ENCODE measurements at regions not wholly inside any gene's neighbourhood (a gene's known extent, or its start where the extent isn't known, plus 50 kb on each side); places are given as distances from the start of the nearest gene placed in this dataset.

DNA sequence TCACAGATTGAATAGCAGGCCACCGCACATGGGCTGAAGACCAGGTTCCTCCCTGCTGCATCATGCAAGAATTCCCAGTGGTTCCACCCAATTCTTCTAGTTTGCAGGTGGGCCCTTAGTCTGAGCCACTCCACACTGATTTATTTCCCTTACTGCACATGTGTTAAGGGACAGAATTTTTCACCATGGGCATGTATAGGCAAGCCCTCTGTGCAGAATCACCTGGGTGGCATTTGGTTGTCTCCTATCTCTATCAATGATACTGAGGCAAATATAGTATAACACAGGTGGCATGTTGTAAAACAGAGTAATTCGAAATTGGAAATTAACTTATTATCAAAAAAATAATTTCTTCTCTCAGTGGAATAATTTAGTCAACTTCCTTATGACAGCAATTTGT, 1892.4 kb downstream of the NCAM2 start (continued):
- TF ChIP-seq NFIC (IDR thresholded peaks at IDR 0.05; ENCODE audit: low read depth, low read length) (no peak), ZBED1 (IDR thresholded peaks at IDR 0.05; ENCODE audit: borderline replicate concordance) (no peak), EP300 (IDR thresholded peaks at IDR 0.05; ENCODE audit: borderline replicate concordance in 1 of 2, control insufficient read depth in 1 of 2, low read depth in 2 of 2, low read length in 2 of 2) (no peak), PML (IDR thresholded peaks at IDR 0.05; ENCODE audit: low read length) (no peak)
- TF ChIP-seq, protein P1, sequence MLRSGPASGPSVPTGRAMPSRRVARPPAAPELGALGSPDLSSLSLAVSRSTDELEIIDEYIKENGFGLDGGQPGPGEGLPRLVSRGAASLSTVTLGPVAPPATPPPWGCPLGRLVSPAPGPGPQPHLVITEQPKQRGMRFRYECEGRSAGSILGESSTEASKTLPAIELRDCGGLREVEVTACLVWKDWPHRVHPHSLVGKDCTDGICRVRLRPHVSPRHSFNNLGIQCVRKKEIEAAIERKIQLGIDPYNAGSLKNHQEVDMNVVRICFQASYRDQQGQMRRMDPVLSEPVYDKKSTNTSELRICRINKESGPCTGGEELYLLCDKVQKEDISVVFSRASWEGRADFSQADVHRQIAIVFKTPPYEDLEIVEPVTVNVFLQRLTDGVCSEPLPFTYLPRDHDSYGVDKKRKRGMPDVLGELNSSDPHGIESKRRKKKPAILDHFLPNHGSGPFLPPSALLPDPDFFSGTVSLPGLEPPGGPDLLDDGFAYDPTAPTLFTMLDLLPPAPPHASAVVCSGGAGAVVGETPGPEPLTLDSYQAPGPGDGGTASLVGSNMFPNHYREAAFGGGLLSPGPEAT (IDR thresholded peaks at IDR 0.05; ENCODE audit: low read depth): no peak

DNA sequence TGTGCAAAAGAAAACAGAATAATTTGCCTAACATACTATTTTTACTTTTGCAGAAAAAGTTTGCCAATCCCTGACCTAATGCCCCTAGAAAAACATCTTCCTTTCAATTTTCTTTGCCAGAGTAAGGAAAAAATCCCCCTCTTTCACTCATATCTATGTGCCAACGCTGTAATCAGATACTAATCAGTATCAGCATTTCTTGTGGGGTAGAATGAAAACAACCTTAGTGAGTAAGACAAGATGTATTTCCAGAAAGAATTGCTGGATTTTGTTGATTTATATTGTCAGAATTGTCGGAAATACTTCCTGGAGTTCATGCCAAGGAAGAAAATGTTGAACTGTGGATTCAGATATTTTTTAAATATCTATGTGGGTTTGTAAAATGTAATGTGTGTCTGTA, 1893.8 kb downstream of the NCAM2 start:
- Histone ChIP-seq H3K79me2 (ENCODE audit: control insufficient read depth, insufficient read depth, low read length) (no peaks in the 10 kb centered on the region), H3K36me3 (ENCODE audit: control insufficient read depth in 2 of 2, insufficient read depth in 2 of 2, low read length in 1 of 2) (no peaks in the 10 kb centered on the region), H3K27me3 (replicated peaks in 1 of 2; ENCODE audit: control insufficient read depth in 2 of 2, insufficient read depth in 2 of 2, low read length in 1 of 2) (no peaks in the 10 kb centered on the region), H3K4me3 (no peak overlapping the region), H3K4me1 (ENCODE audit: control insufficient read depth, insufficient read depth, low read length) (no peaks in the 10 kb centered on the region), H2AFZ (ENCODE audit: control insufficient read depth, low read depth, low read length) (no peak overlapping the region), H3K9me3 (replicated peaks; ENCODE audit: control insufficient read depth, insufficient read depth, low read length) (no peaks in the 10 kb centered on the region), H3K27ac (ENCODE audit: control insufficient read depth, insufficient read depth) (no peak overlapping the region), H4K20me1 (ENCODE audit: control insufficient read depth, insufficient read depth) (no peaks in the 10 kb centered on the region), H3K9ac (ENCODE audit: control insufficient read depth, insufficient read depth, low read length) (no peak overlapping the region), H3K4me2 (ENCODE audit: control insufficient read depth, insufficient read depth) (no peak overlapping the region)
- intact Hi-C loops (cut with micrococcal nuclease; ENCODE audit: unreplicated experiment): no loop called here
- DNase-seq (ENCODE audit: low read depth, low spot score) (no peak), ATAC-seq (no peak), FAIRE-seq (no peak)
- WGBS (ENCODE audit: insufficient coverage, insufficient replicate concordance, low lambda C conversion rate, missing lambda C conversion rate): 5% methylated on average over 2 of the region's 2 CpGs
- ChIA-PET POLR2A (no interaction called here), SMC1A (ENCODE audit: uncharacterized antibody, unreplicated experiment) (no interaction called here), CTCF (no interaction called here), RAD21 (ENCODE audit: unreplicated experiment) (no interaction called here)
- in situ Hi-C loops (cut with MboI): no loop called here
- no TSS peak for BruUV-seq (replicated peaks)
- TF ChIP-seq ZNF217 (IDR thresholded peaks at IDR 0.05) (no peak), NRF1 (conservative IDR thresholded peaks at IDR 0.05; ENCODE audit: low read depth, low read length) (no peak), FOXK2 (IDR thresholded peaks at IDR 0.05) (no peak), EED (IDR thresholded peaks at IDR 0.05; ENCODE audit: low read depth) (no peak), PAX8 (IDR thresholded peaks at IDR 0.05) (no peak), FOS (IDR thresholded peaks at IDR 0.05; ENCODE audit: borderline replicate concordance, extremely low read depth, insufficient read length) (no peak), EZH2 (IDR thresholded peaks at IDR 0.05; ENCODE audit: borderline replicate concordance, control insufficient read depth, low read depth, low read length) (no peak)
- TF ChIP-seq, protein P2, sequence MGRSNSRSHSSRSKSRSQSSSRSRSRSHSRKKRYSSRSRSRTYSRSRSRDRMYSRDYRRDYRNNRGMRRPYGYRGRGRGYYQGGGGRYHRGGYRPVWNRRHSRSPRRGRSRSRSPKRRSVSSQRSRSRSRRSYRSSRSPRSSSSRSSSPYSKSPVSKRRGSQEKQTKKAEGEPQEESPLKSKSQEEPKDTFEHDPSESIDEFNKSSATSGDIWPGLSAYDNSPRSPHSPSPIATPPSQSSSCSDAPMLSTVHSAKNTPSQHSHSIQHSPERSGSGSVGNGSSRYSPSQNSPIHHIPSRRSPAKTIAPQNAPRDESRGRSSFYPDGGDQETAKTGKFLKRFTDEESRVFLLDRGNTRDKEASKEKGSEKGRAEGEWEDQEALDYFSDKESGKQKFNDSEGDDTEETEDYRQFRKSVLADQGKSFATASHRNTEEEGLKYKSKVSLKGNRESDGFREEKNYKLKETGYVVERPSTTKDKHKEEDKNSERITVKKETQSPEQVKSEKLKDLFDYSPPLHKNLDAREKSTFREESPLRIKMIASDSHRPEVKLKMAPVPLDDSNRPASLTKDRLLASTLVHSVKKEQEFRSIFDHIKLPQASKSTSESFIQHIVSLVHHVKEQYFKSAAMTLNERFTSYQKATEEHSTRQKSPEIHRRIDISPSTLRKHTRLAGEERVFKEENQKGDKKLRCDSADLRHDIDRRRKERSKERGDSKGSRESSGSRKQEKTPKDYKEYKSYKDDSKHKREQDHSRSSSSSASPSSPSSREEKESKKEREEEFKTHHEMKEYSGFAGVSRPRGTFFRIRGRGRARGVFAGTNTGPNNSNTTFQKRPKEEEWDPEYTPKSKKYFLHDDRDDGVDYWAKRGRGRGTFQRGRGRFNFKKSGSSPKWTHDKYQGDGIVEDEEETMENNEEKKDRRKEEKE (IDR thresholded peaks at IDR 0.05): no peak
- TF ChIP-seq, protein P3, sequence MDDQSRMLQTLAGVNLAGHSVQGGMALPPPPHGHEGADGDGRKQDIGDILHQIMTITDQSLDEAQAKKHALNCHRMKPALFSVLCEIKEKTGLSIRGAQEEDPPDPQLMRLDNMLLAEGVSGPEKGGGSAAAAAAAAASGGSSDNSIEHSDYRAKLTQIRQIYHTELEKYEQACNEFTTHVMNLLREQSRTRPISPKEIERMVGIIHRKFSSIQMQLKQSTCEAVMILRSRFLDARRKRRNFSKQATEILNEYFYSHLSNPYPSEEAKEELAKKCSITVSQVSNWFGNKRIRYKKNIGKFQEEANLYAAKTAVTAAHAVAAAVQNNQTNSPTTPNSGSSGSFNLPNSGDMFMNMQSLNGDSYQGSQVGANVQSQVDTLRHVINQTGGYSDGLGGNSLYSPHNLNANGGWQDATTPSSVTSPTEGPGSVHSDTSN (IDR thresholded peaks at IDR 0.05; ENCODE audit: insufficient replicate concordance, low read depth, low read length): no peak
- TF ChIP-seq, protein P4, sequence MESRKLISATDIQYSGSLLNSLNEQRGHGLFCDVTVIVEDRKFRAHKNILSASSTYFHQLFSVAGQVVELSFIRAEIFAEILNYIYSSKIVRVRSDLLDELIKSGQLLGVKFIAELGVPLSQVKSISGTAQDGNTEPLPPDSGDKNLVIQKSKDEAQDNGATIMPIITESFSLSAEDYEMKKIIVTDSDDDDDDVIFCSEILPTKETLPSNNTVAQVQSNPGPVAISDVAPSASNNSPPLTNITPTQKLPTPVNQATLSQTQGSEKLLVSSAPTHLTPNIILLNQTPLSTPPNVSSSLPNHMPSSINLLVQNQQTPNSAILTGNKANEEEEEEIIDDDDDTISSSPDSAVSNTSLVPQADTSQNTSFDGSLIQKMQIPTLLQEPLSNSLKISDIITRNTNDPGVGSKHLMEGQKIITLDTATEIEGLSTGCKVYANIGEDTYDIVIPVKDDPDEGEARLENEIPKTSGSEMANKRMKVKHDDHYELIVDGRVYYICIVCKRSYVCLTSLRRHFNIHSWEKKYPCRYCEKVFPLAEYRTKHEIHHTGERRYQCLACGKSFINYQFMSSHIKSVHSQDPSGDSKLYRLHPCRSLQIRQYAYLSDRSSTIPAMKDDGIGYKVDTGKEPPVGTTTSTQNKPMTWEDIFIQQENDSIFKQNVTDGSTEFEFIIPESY (IDR thresholded peaks at IDR 0.05): no peak
- TF ChIP-seq, protein P5, sequence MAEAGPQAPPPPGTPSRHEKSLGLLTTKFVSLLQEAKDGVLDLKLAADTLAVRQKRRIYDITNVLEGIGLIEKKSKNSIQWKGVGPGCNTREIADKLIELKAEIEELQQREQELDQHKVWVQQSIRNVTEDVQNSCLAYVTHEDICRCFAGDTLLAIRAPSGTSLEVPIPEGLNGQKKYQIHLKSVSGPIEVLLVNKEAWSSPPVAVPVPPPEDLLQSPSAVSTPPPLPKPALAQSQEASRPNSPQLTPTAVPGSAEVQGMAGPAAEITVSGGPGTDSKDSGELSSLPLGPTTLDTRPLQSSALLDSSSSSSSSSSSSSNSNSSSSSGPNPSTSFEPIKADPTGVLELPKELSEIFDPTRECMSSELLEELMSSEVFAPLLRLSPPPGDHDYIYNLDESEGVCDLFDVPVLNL (IDR thresholded peaks at IDR 0.05; ENCODE audit: low read depth, low read length): no peak
